GM12878 (cell line): ENCODE measurements at regions not wholly inside any gene's neighbourhood (a gene's known extent, or its start where the extent isn't known, plus 50 kb on each side); places are given as distances from the start of the nearest gene placed in this dataset.

Experiments used
- ATAC-seq: fragments of 200-7000 bp; cut with Tn5 transposase; 3 replicates; pipeline ENCODE4 v1.9.1; 2020; ENCODE audit warnings: mild to moderate bottlenecking, moderate library complexity
- BruUV-seq: library from RNA; stranded (reverse); fragments of 400-500 nt; replicated peaks from 2 replicates; lab custom pipeline; 2021; lab: Mats Ljungman, UMichigan
- CTCF ChIA-PET: fragments of 300-600 bp; sonication (Branson Sonifier 250); formaldehyde crosslinking; extraction: SDS; loops from one replicate; lab custom pipeline; 2021; ENCODE audit warnings: inconsistent platforms; lab: Yijun Ruan, JAX
- POLR2A ChIA-PET: fragments of 350-600 bp; formaldehyde crosslinking; extraction: SDS; loops from one replicate; lab custom pipeline; 2021; ENCODE audit warnings: inconsistent platforms; lab: Charles Lee
- RAD21 ChIA-PET: fragments of 300-600 bp; sonication (Branson Sonifier 250); formaldehyde crosslinking; loops from one replicate; lab custom pipeline; 2023; ENCODE audit warnings: antibody characterized with exemption; ENCODE audit not compliant: unreplicated experiment; lab: Charles Lee
- SMC1A ChIA-PET: fragments of 300-600 bp; sonication (Branson Sonifier 250); formaldehyde crosslinking; loops from one replicate; lab custom pipeline; 2023; ENCODE audit not compliant: unreplicated experiment, uncharacterized antibody; lab: Charles Lee
- DNase-seq: peaks from one replicate; pipeline ENCODE4 v3.0.0-alpha.2; 2011; ENCODE audit warnings: low read depth, low spot score
- FAIRE-seq: peaks from 3 replicates; lab custom pipeline; 2011; peaks lifted over from hg19 to GRCh38; lab: Jason Lieb, UNC
- H2AFZ ChIP-seq: 2 replicates; pipeline ENCODE4 v1.6.0; 2011; ENCODE audit warnings: low read depth, low read length, control low read depth; ENCODE audit not compliant: control insufficient read depth
- H3K27ac ChIP-seq: 2 replicates; pipeline ENCODE4 v1.5.1; 2011; ENCODE audit warnings: control low read depth; ENCODE audit not compliant: control insufficient read depth, insufficient read depth
- H3K27me3 ChIP-seq, 2 experiments: replicated peaks in 1 of 2; 2 replicates each; pipeline versions ENCODE4 v1.6.0 to v1.6.1; 2011; ENCODE audit warnings: low read length in 1 of 2; ENCODE audit not compliant: control insufficient read depth in 2 of 2, insufficient read depth in 2 of 2
- H3K36me3 ChIP-seq, 2 experiments: 2 replicates each; pipeline ENCODE4 v1.5.1; 2011; ENCODE audit warnings: low read length in 1 of 2; ENCODE audit not compliant: control insufficient read depth in 2 of 2, insufficient read depth in 2 of 2
- H3K4me1 ChIP-seq: 2 replicates; pipeline ENCODE4 v1.6.1; 2011; ENCODE audit warnings: mild to moderate bottlenecking, low read length, moderate library complexity, mixed read lengths; ENCODE audit not compliant: control insufficient read depth, insufficient read depth
- H3K4me2 ChIP-seq: 2 replicates; pipeline ENCODE4 v1.6.0; 2011; ENCODE audit warnings: control low read depth; ENCODE audit not compliant: control insufficient read depth, insufficient read depth
- H3K4me3 ChIP-seq: fragments of 200-600 bp; sonication (generic); 2 replicates; pipeline ENCODE4 v1.5.1; 2016
- H3K79me2 ChIP-seq: 2 replicates; pipeline ENCODE4 v1.6.0; 2011; ENCODE audit warnings: low read length; ENCODE audit not compliant: control insufficient read depth, insufficient read depth
- H3K9ac ChIP-seq: 2 replicates; pipeline ENCODE4 v1.8.0; 2011; ENCODE audit warnings: low read length, control low read depth, mixed read lengths; ENCODE audit not compliant: control insufficient read depth, insufficient read depth
- H3K9me3 ChIP-seq: replicated peaks from 3 replicates; pipeline ENCODE4 v1.5.1; 2011; ENCODE audit warnings: mild to moderate bottlenecking, low read length; ENCODE audit not compliant: control insufficient read depth, insufficient read depth
- H4K20me1 ChIP-seq: 2 replicates; pipeline ENCODE4 v1.6.0; 2011; ENCODE audit not compliant: control insufficient read depth, insufficient read depth
- BHLHE40 ChIP-seq, 2 experiments: fragments of 450-650 bp in 1 of 2; IDR thresholded peaks; 2 replicates each; pipeline ENCODE4 v1.6.1; 2011 to 2017; ENCODE audit warnings: low read depth in 2 of 2, borderline replicate concordance in 1 of 2, improper control_type of control experiment in 1 of 2, low read length in 1 of 2, mild to moderate bottlenecking in 1 of 2
- CHD2 ChIP-seq: IDR thresholded peaks from 2 replicates; pipeline ENCODE4 v1.6.1; 2011; ENCODE audit warnings: low read depth, low read length, improper control_type of control experiment, borderline replicate concordance
- GATAD2B ChIP-seq: fragments of 450-650 bp; conservative IDR thresholded peaks from 2 replicates; pipeline ENCODE4 v1.6.1; 2017; ENCODE audit warnings: low read depth, mild to moderate bottlenecking, moderate library complexity
- HDGF ChIP-seq: fragments of 450-650 bp; IDR thresholded peaks from 2 replicates; pipeline ENCODE4 v1.6.1; 2016; ENCODE audit warnings: antibody characterized with exemption
- MEF2A ChIP-seq: IDR thresholded peaks from 2 replicates; pipeline ENCODE4 v1.6.1; 2011; ENCODE audit warnings: low read depth, mild to moderate bottlenecking, low read length, moderate library complexity; ENCODE audit not compliant: insufficient read depth
- MXI1 ChIP-seq: fragments of 150-350 bp; IDR thresholded peaks from 2 replicates; pipeline ENCODE4 v1.6.1; 2011; ENCODE audit warnings: low read depth, mild to moderate bottlenecking, inconsistent platforms, low read length, improper control_type of control experiment
- NR2C1 ChIP-seq: fragments of 450-650 bp; IDR thresholded peaks from 2 replicates; pipeline ENCODE4 v1.6.1; 2017; ENCODE audit warnings: antibody characterized with exemption, mild to moderate bottlenecking, moderate library complexity
- PBX3 ChIP-seq: IDR thresholded peaks from 2 replicates; pipeline ENCODE4 v1.6.1; 2011; ENCODE audit warnings: mild to moderate bottlenecking, low read depth, low read length, moderate library complexity; ENCODE audit not compliant: insufficient replicate concordance
- POLR2AphosphoS5 ChIP-seq: IDR thresholded peaks from 2 replicates; pipeline ENCODE4 v1.6.1; 2011; ENCODE audit warnings: mild to moderate bottlenecking, low read length, inconsistent platforms
- RFX5 ChIP-seq: IDR thresholded peaks from 2 replicates; pipeline ENCODE4 v1.6.1; 2011; ENCODE audit warnings: low read depth, low read length, improper control_type of control experiment
- TCF12 ChIP-seq: IDR thresholded peaks from 2 replicates; pipeline ENCODE4 v1.6.1; 2011; ENCODE audit warnings: low read depth, mild to moderate bottlenecking, low read length
- ZNF217 ChIP-seq: fragments of 450-650 bp; IDR thresholded peaks from 2 replicates; pipeline ENCODE4 v1.6.1; 2017; ENCODE audit warnings: antibody characterized with exemption, mild to moderate bottlenecking
- WGBS: methylation state at CpG from one replicate; pipeline ENCODE4 v1.1.6; 2016; ENCODE audit warnings: low lambda C conversion rate; ENCODE audit not compliant: insufficient replicate concordance, insufficient coverage; ENCODE audit errors: missing lambda C conversion rate; 5-methylcytosine and 5-hydroxymethylcytosine counted together
- in situ Hi-C: fragments of 300-500 bp; cut with MboI; formaldehyde crosslinking; loops from 9 replicates; pipeline ENCODE4 v1.14.3; 2018; ENCODE audit warnings: mixed read lengths
- intact Hi-C: fragments of 100-400 bp; cut with micrococcal nuclease; formaldehyde crosslinking; loops from one replicate; pipeline ENCODE4 v1.14.2; 2022; ENCODE audit not compliant: unreplicated experiment
- TF ChIP-seq, protein P1 (sequence below): fragments of 150-350 bp; IDR thresholded peaks from 2 replicates; pipeline ENCODE4 v1.6.1; 2016; ENCODE audit warnings: low read depth, low read length

DNA sequence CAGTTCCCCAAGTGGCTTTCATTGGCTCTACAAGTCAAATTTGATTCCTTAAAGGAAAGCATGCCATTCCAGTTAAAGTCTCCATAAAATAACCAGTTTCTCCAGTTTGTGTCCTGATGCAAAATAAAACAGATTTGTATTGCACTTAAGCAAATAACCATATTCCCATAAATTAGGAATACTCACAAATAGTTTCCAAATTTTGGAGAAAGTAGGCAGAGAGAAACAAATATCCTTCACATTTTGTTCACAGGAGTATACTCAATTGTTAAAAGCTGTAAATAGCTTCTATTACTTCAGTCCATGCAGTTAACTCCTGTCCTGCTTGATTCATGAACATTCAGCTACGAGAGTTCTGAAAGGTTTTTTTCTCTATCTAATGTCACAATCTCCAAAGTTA, 281.4 kb upstream of the RGS17 start (continued):
- TF ChIP-seq, protein P1, sequence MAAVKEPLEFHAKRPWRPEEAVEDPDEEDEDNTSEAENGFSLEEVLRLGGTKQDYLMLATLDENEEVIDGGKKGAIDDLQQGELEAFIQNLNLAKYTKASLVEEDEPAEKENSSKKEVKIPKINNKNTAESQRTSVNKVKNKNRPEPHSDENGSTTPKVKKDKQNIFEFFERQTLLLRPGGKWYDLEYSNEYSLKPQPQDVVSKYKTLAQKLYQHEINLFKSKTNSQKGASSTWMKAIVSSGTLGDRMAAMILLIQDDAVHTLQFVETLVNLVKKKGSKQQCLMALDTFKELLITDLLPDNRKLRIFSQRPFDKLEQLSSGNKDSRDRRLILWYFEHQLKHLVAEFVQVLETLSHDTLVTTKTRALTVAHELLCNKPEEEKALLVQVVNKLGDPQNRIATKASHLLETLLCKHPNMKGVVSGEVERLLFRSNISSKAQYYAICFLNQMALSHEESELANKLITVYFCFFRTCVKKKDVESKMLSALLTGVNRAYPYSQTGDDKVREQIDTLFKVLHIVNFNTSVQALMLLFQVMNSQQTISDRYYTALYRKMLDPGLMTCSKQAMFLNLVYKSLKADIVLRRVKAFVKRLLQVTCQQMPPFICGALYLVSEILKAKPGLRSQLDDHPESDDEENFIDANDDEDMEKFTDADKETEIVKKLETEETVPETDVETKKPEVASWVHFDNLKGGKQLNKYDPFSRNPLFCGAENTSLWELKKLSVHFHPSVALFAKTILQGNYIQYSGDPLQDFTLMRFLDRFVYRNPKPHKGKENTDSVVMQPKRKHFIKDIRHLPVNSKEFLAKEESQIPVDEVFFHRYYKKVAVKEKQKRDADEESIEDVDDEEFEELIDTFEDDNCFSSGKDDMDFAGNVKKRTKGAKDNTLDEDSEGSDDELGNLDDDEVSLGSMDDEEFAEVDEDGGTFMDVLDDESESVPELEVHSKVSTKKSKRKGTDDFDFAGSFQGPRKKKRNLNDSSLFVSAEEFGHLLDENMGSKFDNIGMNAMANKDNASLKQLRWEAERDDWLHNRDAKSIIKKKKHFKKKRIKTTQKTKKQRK = no peak
- TF ChIP-seq MEF2A = no peak
- TF ChIP-seq RFX5 = no peak
- no peak for TF ChIP-seq MXI1
- no peak for TF ChIP-seq NR2C1
- no peak for TF ChIP-seq CHD2
- no peak for TF ChIP-seq PBX3
- no peak for TF ChIP-seq POLR2AphosphoS5
- no peak for TF ChIP-seq HDGF

GRCh38 chr6:153411070-153411648, 280.1 kb upstream of the RGS17 start:
- no peaks in the 10 kb centered on the region for H3K36me3 ChIP-seq
- 0% methylated on average over 3 of the region's 3 CpGs for WGBS
- H3K4me2 ChIP-seq = no peak overlapping the region
- H4K20me1 ChIP-seq = no peaks in the 10 kb centered on the region
- H3K4me1 ChIP-seq = no peaks in the 10 kb centered on the region
- no peaks in the 10 kb centered on the region; a peak in 1 of 4 replicates for H3K27me3 ChIP-seq
- H3K27ac ChIP-seq = no peak overlapping the region
- in situ Hi-C loops (no loop called here), intact Hi-C loops (no loop called here)
- no peak overlapping the region for H3K9ac ChIP-seq
- TF ChIP-seq TCF12 (no peak), GATAD2B (no peak), BHLHE40 (IDR thresholded peaks at IDR 0.05; ENCODE audit: borderline replicate concordance in 1 of 2, low read depth in 2 of 2, low read length in 1 of 2) (0 out of 4 replicates have a peak, but pooled peaks of 1 of the 2 experiments have one; percentile 8), ZNF217 (no peak)
- no TSS peak for BruUV-seq
- SMC1A ChIA-PET = no interaction called here
- ATAC-seq (no peak), FAIRE-seq (no peak), DNase-seq (no peak)
- H3K4me3 ChIP-seq = no peak overlapping the region
- POLR2A ChIA-PET = no interaction called here
- CTCF ChIA-PET = no interaction called here
- no peaks in the 10 kb centered on the region for H3K9me3 ChIP-seq
- H2AFZ ChIP-seq = no peak overlapping the region
- RAD21 ChIA-PET = no interaction called here
- H3K79me2 ChIP-seq = no peaks in the 10 kb centered on the region
